ENCODE measurements at regions not wholly inside any gene's neighbourhood (a gene's known extent, or its start where the extent isn't known, plus 50 kb on each side); places are given as distances from the start of the nearest gene placed in this dataset.

- no peak for DNase-seq
These were observed 258.9 kb downstream of the UACA start for GRCh38 chr15:70504299-70504951.

- no peak for DNase-seq
These were observed 259.5 kb downstream of the UACA start for GRCh38 chr15:70503798-70504298.

- DNase-seq, result no peak
These were observed 260.1 kb downstream of the UACA start for GRCh38 chr15:70503073-70503745.

- no peak for DNase-seq
These were observed 260.8 kb downstream of the UACA start for GRCh38 chr15:70502529-70502928.

GRCh38 chr15:70501849-70502248 is 261.5 kb downstream of the UACA start:
- DNase-seq, result no peak

- DNase-seq, result no peak
These were observed 262.1 kb downstream of the UACA start for GRCh38 chr15:70501121-70501727.

GRCh38 chr15:70499791-70500190 is 263.6 kb downstream of the UACA start:
- DNase-seq, result no peak

- no peak for DNase-seq
These were observed 265.2 kb downstream of the UACA start for GRCh38 chr15:70498096-70498626.

GRCh38 chr15:70497661-70498060 is 265.7 kb downstream of the UACA start:
- no peak for DNase-seq

GRCh38 chr15:70495991-70496599 is 267.3 kb downstream of the UACA start:
- DNase-seq, result no peak

GRCh38 chr15:70494852-70495571 is 268.3 kb downstream of the UACA start:
- DNase-seq, result no peak

GRCh38 chr15:70494517-70494851 is 268.9 kb downstream of the UACA start:
- DNase-seq, result no peak

GRCh38 chr15:70493787-70494516 is 269.4 kb downstream of the UACA start:
- no peak for DNase-seq

GRCh38 chr15:70493376-70493775 is 270.0 kb downstream of the UACA start:
- no peak for DNase-seq

- DNase-seq, result no peak
These were observed 270.8 kb downstream of the UACA start for GRCh38 chr15:70492240-70493177.

GRCh38 chr15:70491641-70492040 is 271.7 kb downstream of the UACA start:
- no peak for DNase-seq

- DNase-seq, result no peak
These were observed 272.1 kb downstream of the UACA start for GRCh38 chr15:70491201-70491621.

- no peak for DNase-seq
These were observed 272.6 kb downstream of the UACA start for GRCh38 chr15:70490838-70491155.

GRCh38 chr15:70490148-70490837 is 273.1 kb downstream of the UACA start:
- no peak for DNase-seq
